NB4 (cell line): ENCODE measurements at regions not wholly inside any gene's neighbourhood (a gene's known extent, or its start where the extent isn't known, plus 50 kb on each side); places are given as distances from the start of the nearest gene placed in this dataset.

Source experiments
- DNase-seq: peaks from one replicate; pipeline ENCODE4 v3.0.0; 2010; ENCODE audit warnings: low read depth
- H3K4me3 ChIP-seq: one replicate; pipeline ENCODE4 v1.5.1; 2011; ENCODE audit warnings: mild to moderate bottlenecking, low read depth, low read length, moderate library complexity
- MYC ChIP-seq: IDR thresholded peaks from 2 replicates; pipeline ENCODE4 v1.6.1; 2011; ENCODE audit warnings: low read depth, low read length
- POLR2A ChIP-seq: IDR thresholded peaks from 2 replicates; pipeline ENCODE4 v1.6.1; 2011; ENCODE audit warnings: mild to moderate bottlenecking; ENCODE audit not compliant: insufficient read length; ENCODE audit errors: extremely low read depth
- TF ChIP-seq, protein P1 (sequence below): IDR thresholded peaks from 2 replicates; pipeline ENCODE4 v1.6.1; 2011; ENCODE audit warnings: low read depth, low read length
- TF ChIP-seq, protein P2 (sequence below): IDR thresholded peaks from one replicate; pipeline ENCODE4 v1.5.1; 2012; ENCODE audit warnings: low read depth, low read length

- no peak for DNase-seq
- H3K4me3 ChIP-seq = no peak overlapping the region
- TF ChIP-seq MYC (no peak), POLR2A (no peak)
- TF ChIP-seq, protein P1, sequence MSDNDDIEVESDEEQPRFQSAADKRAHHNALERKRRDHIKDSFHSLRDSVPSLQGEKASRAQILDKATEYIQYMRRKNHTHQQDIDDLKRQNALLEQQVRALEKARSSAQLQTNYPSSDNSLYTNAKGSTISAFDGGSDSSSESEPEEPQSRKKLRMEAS = no peak
- TF ChIP-seq, protein P2, sequence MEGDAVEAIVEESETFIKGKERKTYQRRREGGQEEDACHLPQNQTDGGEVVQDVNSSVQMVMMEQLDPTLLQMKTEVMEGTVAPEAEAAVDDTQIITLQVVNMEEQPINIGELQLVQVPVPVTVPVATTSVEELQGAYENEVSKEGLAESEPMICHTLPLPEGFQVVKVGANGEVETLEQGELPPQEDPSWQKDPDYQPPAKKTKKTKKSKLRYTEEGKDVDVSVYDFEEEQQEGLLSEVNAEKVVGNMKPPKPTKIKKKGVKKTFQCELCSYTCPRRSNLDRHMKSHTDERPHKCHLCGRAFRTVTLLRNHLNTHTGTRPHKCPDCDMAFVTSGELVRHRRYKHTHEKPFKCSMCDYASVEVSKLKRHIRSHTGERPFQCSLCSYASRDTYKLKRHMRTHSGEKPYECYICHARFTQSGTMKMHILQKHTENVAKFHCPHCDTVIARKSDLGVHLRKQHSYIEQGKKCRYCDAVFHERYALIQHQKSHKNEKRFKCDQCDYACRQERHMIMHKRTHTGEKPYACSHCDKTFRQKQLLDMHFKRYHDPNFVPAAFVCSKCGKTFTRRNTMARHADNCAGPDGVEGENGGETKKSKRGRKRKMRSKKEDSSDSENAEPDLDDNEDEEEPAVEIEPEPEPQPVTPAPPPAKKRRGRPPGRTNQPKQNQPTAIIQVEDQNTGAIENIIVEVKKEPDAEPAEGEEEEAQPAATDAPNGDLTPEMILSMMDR = no peak
Observed at GRCh38 chr17:69717819-69718218, 303.3 kb downstream of the MAP2K6 start.

DNA sequence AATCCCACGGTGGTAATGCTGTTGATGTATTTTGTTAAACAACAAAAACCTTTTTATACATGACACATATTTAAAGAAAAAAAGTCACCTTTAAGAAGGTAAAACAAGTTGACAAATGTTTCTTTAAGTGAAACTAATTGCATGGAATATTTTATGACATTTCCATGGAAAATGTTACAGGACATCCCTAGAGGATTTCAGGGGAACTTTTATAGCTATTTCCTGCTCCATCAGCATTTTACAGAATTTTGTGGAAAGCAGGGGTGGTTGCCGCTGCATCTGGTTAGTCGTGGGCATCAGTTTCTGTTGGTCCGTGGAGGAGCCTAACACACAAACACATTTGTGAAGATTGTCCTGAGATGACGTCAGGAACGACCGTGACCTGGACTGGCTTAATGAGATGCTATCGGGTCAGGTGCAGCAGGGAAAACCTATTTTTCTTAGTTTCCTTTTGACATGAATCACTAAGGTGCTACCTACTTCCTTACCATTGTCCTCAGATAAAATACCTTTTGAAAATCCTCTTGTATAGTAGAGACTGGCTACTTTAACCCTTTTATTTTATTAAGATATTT, 305.1 kb downstream of the MAP2K6 start:
- no peak overlapping the region for H3K4me3 ChIP-seq
- no peak for DNase-seq
- TF ChIP-seq, protein P2 = no peak
- TF ChIP-seq, protein P1 = no peak
- TF ChIP-seq MYC (no peak), POLR2A (no peak)

DNA sequence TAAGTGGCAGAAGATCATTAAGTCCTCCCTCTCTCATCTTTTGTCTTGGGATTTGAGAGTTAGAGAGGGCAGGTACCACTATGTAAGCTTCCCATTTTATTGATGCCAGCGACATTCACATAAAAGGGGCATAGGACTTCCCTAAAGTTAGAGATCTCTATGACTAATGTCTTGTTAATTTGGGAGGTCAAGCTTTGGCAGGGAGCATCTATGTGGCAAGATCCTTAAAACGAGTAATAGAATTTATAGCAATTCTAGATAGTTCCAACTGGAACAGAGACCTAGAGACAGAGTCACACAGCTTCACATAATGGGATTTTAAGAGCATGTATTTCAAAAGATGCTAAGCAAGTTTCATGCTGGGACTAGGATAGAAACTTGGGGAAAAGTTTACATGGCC, 308.0 kb downstream of the MAP2K6 start:
- no peak overlapping the region for H3K4me3 ChIP-seq
- TF ChIP-seq, protein P2 = no peak
- no peak for DNase-seq

- DNase-seq = no peak
- TF ChIP-seq, protein P2 = no peak
- TF ChIP-seq MYC (no peak), POLR2A (no peak)
- TF ChIP-seq, protein P1 = no peak
- no peak overlapping the region for H3K4me3 ChIP-seq
Observed at GRCh38 chr17:69723316-69723715, 308.8 kb downstream of the MAP2K6 start.

DNA sequence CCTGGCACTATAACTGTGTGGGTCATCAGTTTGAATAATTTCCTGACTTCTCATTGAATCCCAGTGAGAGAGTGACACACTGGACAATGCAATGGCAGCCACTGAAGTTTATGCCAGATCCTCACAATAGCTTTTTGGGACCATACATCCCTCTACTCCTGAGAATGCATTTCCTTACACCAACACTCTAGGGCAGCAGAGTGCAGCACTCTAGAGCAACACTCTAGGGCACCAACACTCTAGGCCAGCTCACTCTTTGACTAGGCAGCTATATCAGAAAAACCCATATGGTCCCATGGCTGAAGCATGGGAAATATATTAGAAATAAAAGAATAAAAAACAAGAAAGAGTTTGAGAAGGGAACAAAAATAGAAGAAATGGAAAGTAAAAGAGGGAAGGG, 309.2 kb downstream of the MAP2K6 start:
- DNase-seq = no peak
- H3K4me3 ChIP-seq = no peak overlapping the region
- TF ChIP-seq, protein P1 = no peak
- no peak for TF ChIP-seq POLR2A
- TF ChIP-seq MYC = no peak
- TF ChIP-seq, protein P2 = no peak

- no peak overlapping the region for H3K4me3 ChIP-seq
- no peak for DNase-seq
- no peak for TF ChIP-seq MYC
Observed at GRCh38 chr17:69724238-69724637, 309.7 kb downstream of the MAP2K6 start.
